H9 (cell line): ENCODE measurements at regions not wholly inside any gene's neighbourhood (a gene's known extent, or its start where the extent isn't known, plus 50 kb on each side); places are given as distances from the start of the nearest gene placed in this dataset.

Experiments used
- DNase-seq: peaks from one replicate; pipeline ENCODE4 v3.0.0-alpha.2; 2017
- H2AFZ ChIP-seq: one replicate; pipeline ENCODE4 v1.6.1; 2013; ENCODE audit warnings: mild to moderate bottlenecking, low read length, control low read depth, moderate library complexity
- H2AK5ac ChIP-seq: 2 replicates; pipeline ENCODE4 v1.6.1; 2013; ENCODE audit warnings: low read length, control low read depth, mixed read lengths; ENCODE audit not compliant: insufficient read length
- H2BK120ac ChIP-seq: one replicate; pipeline ENCODE4 v1.6.1; 2013; ENCODE audit warnings: low read depth, mild to moderate bottlenecking, low read length, control low read depth, inconsistent platforms; ENCODE audit not compliant: poor library complexity, severe bottlenecking
- H2BK12ac ChIP-seq: 2 replicates; pipeline ENCODE4 v1.6.1; 2013; ENCODE audit warnings: low read length, control low read depth, mixed read lengths, low read depth; ENCODE audit not compliant: insufficient read length
- H2BK15ac ChIP-seq: 2 replicates; pipeline ENCODE4 v1.6.1; 2013; ENCODE audit warnings: low read depth, low read length, control low read depth
- H2BK20ac ChIP-seq: one replicate; pipeline ENCODE4 v1.6.1; 2013; ENCODE audit warnings: low read depth, mild to moderate bottlenecking, low read length, control low read depth, inconsistent platforms; ENCODE audit not compliant: poor library complexity, severe bottlenecking
- H2BK5ac ChIP-seq: 2 replicates; pipeline ENCODE4 v1.6.1; 2013; ENCODE audit warnings: low read length, control low read depth, mixed read lengths; ENCODE audit not compliant: insufficient read length
- H3K14ac ChIP-seq: 2 replicates; pipeline ENCODE4 v1.6.1; 2013; ENCODE audit warnings: low read length, control low read depth; ENCODE audit not compliant: insufficient read depth
- H3K18ac ChIP-seq: 2 replicates; pipeline ENCODE4 v1.6.1; 2013; ENCODE audit warnings: low read depth, mild to moderate bottlenecking, mixed read lengths, low read length, control low read depth; ENCODE audit not compliant: insufficient read length
- H3K23ac ChIP-seq: 2 replicates; pipeline ENCODE4 v1.6.1; 2013; ENCODE audit warnings: low read length, control low read depth, mixed read lengths, low read depth; ENCODE audit not compliant: insufficient read length
- H3K23me2 ChIP-seq: 2 replicates; pipeline ENCODE4 v1.6.1; 2013; ENCODE audit warnings: low read depth, mild to moderate bottlenecking, mixed read lengths, low read length, control low read depth; ENCODE audit not compliant: insufficient read length, poor library complexity, severe bottlenecking
- H3K27ac ChIP-seq: 2 replicates; pipeline ENCODE4 v1.5.1; 2013; ENCODE audit warnings: low read length, control low read depth, mixed read lengths, low read depth; ENCODE audit not compliant: insufficient read length
- H3K27me3 ChIP-seq: 2 replicates; pipeline ENCODE4 v1.6.1; 2013; ENCODE audit warnings: low read length, control low read depth, inconsistent platforms; ENCODE audit not compliant: insufficient read depth
- H3K4ac ChIP-seq: 2 replicates; pipeline ENCODE4 v1.6.1; 2013; ENCODE audit warnings: low read depth, mild to moderate bottlenecking, control low read depth, inconsistent platforms, low read length, moderate library complexity
- H3K4me1 ChIP-seq: 2 replicates; pipeline ENCODE4 v1.6.1; 2013; ENCODE audit warnings: low read length, control low read depth, inconsistent platforms; ENCODE audit not compliant: insufficient read depth
- H3K4me2 ChIP-seq: 2 replicates; pipeline ENCODE4 v1.6.1; 2013; ENCODE audit warnings: low read length, control low read depth, mixed read lengths; ENCODE audit not compliant: insufficient read length, insufficient read depth
- H3K56ac ChIP-seq: 2 replicates; pipeline ENCODE4 v1.6.1; 2013; ENCODE audit warnings: low read depth, mild to moderate bottlenecking, mixed read lengths, low read length, control low read depth; ENCODE audit not compliant: insufficient read length
- H3K79me1 ChIP-seq: 2 replicates; pipeline ENCODE4 v1.6.1; 2013; ENCODE audit warnings: low read depth, mild to moderate bottlenecking, moderate library complexity, low read length, control low read depth, inconsistent platforms; ENCODE audit not compliant: insufficient read depth, poor library complexity, severe bottlenecking
- H3K79me2 ChIP-seq: 2 replicates; pipeline ENCODE4 v1.6.1; 2013; ENCODE audit warnings: low read length, control low read depth, inconsistent platforms; ENCODE audit not compliant: insufficient read depth
- H3K9ac ChIP-seq: 2 replicates; pipeline ENCODE4 v1.6.1; 2013; ENCODE audit warnings: low read length, control low read depth, mixed read lengths; ENCODE audit not compliant: insufficient read length; ENCODE audit errors: extremely low read depth
- H3K9me3 ChIP-seq: one replicate; pipeline ENCODE4 v1.6.1; 2013; ENCODE audit warnings: low read depth, low read length, inconsistent platforms; ENCODE audit not compliant: control insufficient read depth
- H3T11ph ChIP-seq: one replicate; pipeline ENCODE4 v1.6.1; 2013; ENCODE audit warnings: mild to moderate bottlenecking, low read length, control low read depth, inconsistent platforms
- H4K20me1 ChIP-seq: one replicate; pipeline ENCODE4 v1.6.1; 2013; ENCODE audit not compliant: control insufficient read depth, insufficient read length, insufficient read depth
- H4K5ac ChIP-seq: 2 replicates; pipeline ENCODE4 v1.6.1; 2013; ENCODE audit warnings: low read depth, mild to moderate bottlenecking, mixed read lengths, low read length, control low read depth; ENCODE audit not compliant: insufficient read length
- H4K8ac ChIP-seq: replicated peaks from 2 replicates; pipeline ENCODE4 v1.6.1; 2013; ENCODE audit warnings: low read length, control low read depth, mixed read lengths, low read depth; ENCODE audit not compliant: insufficient read length
- H4K91ac ChIP-seq: 2 replicates; pipeline ENCODE4 v1.6.1; 2013; ENCODE audit warnings: low read depth, mild to moderate bottlenecking, moderate library complexity, mixed read lengths, low read length, control low read depth; ENCODE audit not compliant: insufficient read length
- H3K27ac Mint-ChIP-seq, 3 experiments: 2 replicates in 2 of 3; 3 replicates in 1 of 3; pipeline ENCODE4 v1.8.0; 2020 to 2021; ENCODE audit warnings: mixed read lengths in 3 of 3, mild to moderate bottlenecking in 1 of 3, moderate library complexity in 1 of 3
- H3K27me3 Mint-ChIP-seq: 2 replicates; pipeline ENCODE4 v1.8.0; 2021; ENCODE audit warnings: low read depth, mild to moderate bottlenecking, moderate library complexity, mixed read lengths
- H3K36me3 Mint-ChIP-seq, 3 experiments: 2 replicates in 2 of 3; 3 replicates in 1 of 3; pipeline ENCODE4 v1.8.0; 2020 to 2021; ENCODE audit warnings: low read depth in 3 of 3, mixed read lengths in 3 of 3; ENCODE audit not compliant: insufficient read depth in 1 of 3
- H3K4me1 Mint-ChIP-seq, 2 experiments: 2 replicates each; pipeline ENCODE4 v1.8.0; 2020; ENCODE audit warnings: mixed read lengths in 2 of 2
- H3K4me3 Mint-ChIP-seq, 2 experiments: 2 replicates in 1 of 2; 3 replicates in 1 of 2; pipeline ENCODE4 v1.8.0; 2020 to 2021; ENCODE audit warnings: mild to moderate bottlenecking in 2 of 2, mixed read lengths in 2 of 2, moderate library complexity in 1 of 2
- H3K9me3 Mint-ChIP-seq, 2 experiments: 2 replicates in 1 of 2; 3 replicates in 1 of 2; pipeline ENCODE4 v1.8.0; 2020; ENCODE audit warnings: mild to moderate bottlenecking in 2 of 2, mixed read lengths in 2 of 2, moderate library complexity in 1 of 2
- WGBS: extraction: QIAGEN DNeasy Blood & Tissue Kit; methylation state at CpG from one replicate; pipeline ENCODE4 v1.1.7; 2013; ENCODE audit warnings: missing lambda C conversion rate, low lambda C conversion rate, mixed read lengths; ENCODE audit not compliant: insufficient read length; ENCODE audit errors: extremely low coverage; 5-methylcytosine and 5-hydroxymethylcytosine counted together
- TF ChIP-seq, protein P1 (sequence below): fragments of 200-600 bp; sonication (generic); conservative IDR thresholded peaks from 3 replicates; pipeline ENCODE4 v1.8.0; 2021; ENCODE audit warnings: antibody characterized with exemption, mild to moderate bottlenecking

DNA sequence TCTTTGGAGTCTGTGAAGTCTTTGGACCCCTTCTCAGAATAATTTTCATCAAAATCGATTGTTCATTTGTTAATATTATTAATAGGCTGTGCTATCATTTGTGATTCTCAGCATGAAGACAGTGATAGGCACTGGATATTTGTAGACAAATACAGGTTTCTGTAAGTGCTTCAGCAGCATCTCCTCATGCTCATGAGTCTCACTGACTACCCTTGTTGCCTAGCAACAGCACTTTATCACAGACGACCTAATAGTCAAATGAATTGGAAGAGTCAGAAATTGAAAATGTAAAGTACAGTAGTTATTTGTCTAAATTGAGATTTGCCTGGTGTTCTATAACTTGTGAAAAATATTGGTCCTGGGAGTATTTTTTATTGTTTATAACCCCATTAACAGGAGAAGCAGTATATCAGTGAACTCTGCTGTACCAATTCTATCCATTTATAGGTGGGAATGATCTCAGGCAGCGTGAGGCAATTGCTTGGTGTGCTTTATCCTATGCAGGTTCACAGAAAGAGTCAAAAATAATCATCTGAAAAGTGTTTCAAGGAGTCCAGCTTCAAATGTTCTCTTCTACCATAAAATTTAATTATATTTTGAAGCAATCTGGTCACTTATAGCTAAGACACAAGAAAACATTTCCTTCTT lies 684.6 kb downstream of the RFPL4B start:
- Histone ChIP-seq H4K91ac (no peak overlapping the region), H2BK15ac (no peak overlapping the region), H3K4me1 (no peaks in the 10 kb centered on the region; the same call in 1 of the 2 replicates), H3K23ac (no peak overlapping the region), H4K20me1 (no peaks in the 10 kb centered on the region), H3K4me2 (no peak overlapping the region), H2AFZ (no peak overlapping the region), H3K18ac (no peak overlapping the region), H3K14ac (no peak overlapping the region), H3K9ac (no peak overlapping the region), H2BK5ac (no peak overlapping the region), H3K79me1 (no peaks in the 10 kb centered on the region), H4K8ac (no peak overlapping the region), H3K27ac (no peak overlapping the region), H3K79me2 (no peaks in the 10 kb centered on the region), H3K23me2 (no peaks in the 10 kb centered on the region), H2BK12ac (no peak overlapping the region), H4K5ac (no peak overlapping the region), H3K4ac (no peak overlapping the region), H2AK5ac (no peak overlapping the region), H3K56ac (no peak overlapping the region), H2BK20ac (no peak overlapping the region), H2BK120ac (no peak overlapping the region), H3K9me3 (no peaks in the 10 kb centered on the region), H3T11ph (no peak overlapping the region), H3K27me3 (no peaks in the 10 kb centered on the region)
- Mint-ChIP-seq H3K9me3 (peaks cover 2 to 3% of the 10 kb centered on the region in 2 experiments; a peak in 3 of 5 replicates), H3K27me3 (no peaks in the 10 kb centered on the region), H3K36me3 (no peaks in the 10 kb centered on the region; a peak in 1 of 7 replicates), H3K4me1 (peaks cover 24% of the 10 kb centered on the region in 2 experiments), H3K27ac (no peak overlapping the region), H3K4me3 (no peak overlapping the region)
- no CpG with 5 or more reads among the region's 3 CpGs for WGBS
- TF ChIP-seq, protein P1, sequence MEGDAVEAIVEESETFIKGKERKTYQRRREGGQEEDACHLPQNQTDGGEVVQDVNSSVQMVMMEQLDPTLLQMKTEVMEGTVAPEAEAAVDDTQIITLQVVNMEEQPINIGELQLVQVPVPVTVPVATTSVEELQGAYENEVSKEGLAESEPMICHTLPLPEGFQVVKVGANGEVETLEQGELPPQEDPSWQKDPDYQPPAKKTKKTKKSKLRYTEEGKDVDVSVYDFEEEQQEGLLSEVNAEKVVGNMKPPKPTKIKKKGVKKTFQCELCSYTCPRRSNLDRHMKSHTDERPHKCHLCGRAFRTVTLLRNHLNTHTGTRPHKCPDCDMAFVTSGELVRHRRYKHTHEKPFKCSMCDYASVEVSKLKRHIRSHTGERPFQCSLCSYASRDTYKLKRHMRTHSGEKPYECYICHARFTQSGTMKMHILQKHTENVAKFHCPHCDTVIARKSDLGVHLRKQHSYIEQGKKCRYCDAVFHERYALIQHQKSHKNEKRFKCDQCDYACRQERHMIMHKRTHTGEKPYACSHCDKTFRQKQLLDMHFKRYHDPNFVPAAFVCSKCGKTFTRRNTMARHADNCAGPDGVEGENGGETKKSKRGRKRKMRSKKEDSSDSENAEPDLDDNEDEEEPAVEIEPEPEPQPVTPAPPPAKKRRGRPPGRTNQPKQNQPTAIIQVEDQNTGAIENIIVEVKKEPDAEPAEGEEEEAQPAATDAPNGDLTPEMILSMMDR = no peak
- no peak for DNase-seq
